ENCODE measurements at regions not wholly inside any gene's neighbourhood (a gene's known extent, or its start where the extent isn't known, plus 50 kb on each side); places are given as distances from the start of the nearest gene placed in this dataset.

GRCh38 chr7:53397911-53398310 is 362.5 kb downstream of the POM121L12 start:
- DNase-seq (ENCODE audit: low spot score) = no peak
- H3K4me3 Mint-ChIP-seq (ENCODE audit: unreplicated experiment) = no peak overlapping the region
- H3K27ac Mint-ChIP-seq (ENCODE audit: unreplicated experiment) = no peak overlapping the region
- TF ChIP-seq CTCF (IDR thresholded peaks at IDR 0.05; ENCODE audit: unreplicated experiment) = no peak
- H3K9me3 Mint-ChIP-seq (ENCODE audit: unreplicated experiment) = no peaks in the 10 kb centered on the region
- no peaks in the 10 kb centered on the region for H3K36me3 Mint-ChIP-seq (ENCODE audit: low read depth, unreplicated experiment)
- peaks cover 8% of the 10 kb centered on the region for H3K4me1 Mint-ChIP-seq (ENCODE audit: unreplicated experiment)
- H3K27me3 Mint-ChIP-seq (ENCODE audit: unreplicated experiment) = no peaks in the 10 kb centered on the region

GRCh38 chr7:53398566-53398965 is 363.1 kb downstream of the POM121L12 start:
- H3K27ac Mint-ChIP-seq (ENCODE audit: unreplicated experiment) = no peak overlapping the region
- H3K36me3 Mint-ChIP-seq (ENCODE audit: low read depth, unreplicated experiment) = no peaks in the 10 kb centered on the region
- H3K4me1 Mint-ChIP-seq (ENCODE audit: unreplicated experiment) = peaks cover 8% of the 10 kb centered on the region
- no peak for DNase-seq (ENCODE audit: low spot score)
- H3K4me3 Mint-ChIP-seq (ENCODE audit: unreplicated experiment) = no peak overlapping the region
- no peaks in the 10 kb centered on the region for H3K9me3 Mint-ChIP-seq (ENCODE audit: unreplicated experiment)
- no peak for TF ChIP-seq CTCF (IDR thresholded peaks at IDR 0.05; ENCODE audit: unreplicated experiment)
- no peaks in the 10 kb centered on the region for H3K27me3 Mint-ChIP-seq (ENCODE audit: unreplicated experiment)

GRCh38 chr7:53413021-53413420 is 377.6 kb downstream of the POM121L12 start:
- Mint-ChIP-seq H3K4me1 (ENCODE audit: unreplicated experiment) (no peaks in the 10 kb centered on the region), H3K27me3 (ENCODE audit: unreplicated experiment) (peaks cover 1% of the 10 kb centered on the region), H3K27ac (ENCODE audit: unreplicated experiment) (no peak overlapping the region), H3K9me3 (ENCODE audit: unreplicated experiment) (no peaks in the 10 kb centered on the region), H3K4me3 (ENCODE audit: unreplicated experiment) (no peak overlapping the region), H3K36me3 (ENCODE audit: low read depth, unreplicated experiment) (no peaks in the 10 kb centered on the region)
- TF ChIP-seq CTCF (IDR thresholded peaks at IDR 0.05; ENCODE audit: unreplicated experiment) = no peak
- no peak for DNase-seq (ENCODE audit: low spot score)

GRCh38 chr7:53415816-53416215 is 380.4 kb downstream of the POM121L12 start:
- Mint-ChIP-seq H3K27ac (ENCODE audit: unreplicated experiment) (no peak overlapping the region), H3K9me3 (ENCODE audit: unreplicated experiment) (no peaks in the 10 kb centered on the region), H3K4me1 (ENCODE audit: unreplicated experiment) (no peaks in the 10 kb centered on the region), H3K4me3 (ENCODE audit: unreplicated experiment) (no peak overlapping the region), H3K27me3 (ENCODE audit: unreplicated experiment) (peaks cover 1% of the 10 kb centered on the region), H3K36me3 (ENCODE audit: low read depth, unreplicated experiment) (no peaks in the 10 kb centered on the region)
- no peak for DNase-seq (ENCODE audit: low spot score)
- TF ChIP-seq CTCF (IDR thresholded peaks at IDR 0.05; ENCODE audit: unreplicated experiment) = no peak

- no peaks in the 10 kb centered on the region for H3K36me3 Mint-ChIP-seq (ENCODE audit: low read depth, unreplicated experiment)
- no peak for DNase-seq (ENCODE audit: low spot score)
- no peak overlapping the region for H3K27ac Mint-ChIP-seq (ENCODE audit: unreplicated experiment)
- no peaks in the 10 kb centered on the region for H3K9me3 Mint-ChIP-seq (ENCODE audit: unreplicated experiment)
- H3K4me1 Mint-ChIP-seq (ENCODE audit: unreplicated experiment) = no peaks in the 10 kb centered on the region
- H3K4me3 Mint-ChIP-seq (ENCODE audit: unreplicated experiment) = no peak overlapping the region
- no peak for TF ChIP-seq CTCF (IDR thresholded peaks at IDR 0.05; ENCODE audit: unreplicated experiment)
- peaks cover 1% of the 10 kb centered on the region for H3K27me3 Mint-ChIP-seq (ENCODE audit: unreplicated experiment)
These were observed 383.5 kb downstream of the POM121L12 start for GRCh38 chr7:53418834-53419482.

All from endothelial cell (in vitro differentiated cells).